Activated T-cell treated with anti-CD3 and anti-CD28 coated beads, Interleukin-2, amount 50 U/mL, for 72 hours (primary cell): ENCODE measurements at regions not wholly inside any gene's neighbourhood (a gene's known extent, or its start where the extent isn't known, plus 50 kb on each side); places are given as distances from the start of the nearest gene placed in this dataset.
"Not testable (repeated sequence)": the region's sequence is repeated elsewhere in the genome, so short reads cannot be mapped to it uniquely, and the experiment has no call there.

Source experiments
- ATAC-seq, 2 donors: fragments of 150-1000 bp; cut with Tn5 transposase; replicated peaks in 1 of 2; 2 replicates each; pipeline ENCODE4 v1.10.0; 2021; ENCODE audit warnings: moderate library complexity in 2 of 2, mild to moderate bottlenecking in 1 of 2
- DNase-seq, 2 donors: peaks; one replicate each; pipeline ENCODE4 v3.0.0; 2021 to 2022; ENCODE audit warnings: mixed read lengths in 1 of 2
- H3K27ac Mint-ChIP-seq: one replicate; pipeline ENCODE4 v1.8.0; 2022; ENCODE audit warnings: mild to moderate bottlenecking, moderate library complexity, mixed read lengths
- H3K27me3 Mint-ChIP-seq: one replicate; pipeline ENCODE4 v1.8.0; 2022; ENCODE audit warnings: low read depth, mixed read lengths
- H3K36me3 Mint-ChIP-seq, 2 donors: one replicate each; pipeline ENCODE4 v1.8.0; 2022; ENCODE audit warnings: mixed read lengths in 2 of 2, mild to moderate bottlenecking in 1 of 2; ENCODE audit not compliant: insufficient read depth in 2 of 2
- H3K4me1 Mint-ChIP-seq: one replicate; pipeline ENCODE4 v1.8.0; 2022; ENCODE audit warnings: low read depth, mixed read lengths
- H3K4me3 Mint-ChIP-seq, 2 donors: one replicate each; pipeline ENCODE4 v1.8.0; 2022; ENCODE audit warnings: mild to moderate bottlenecking in 2 of 2, mixed read lengths in 2 of 2, moderate library complexity in 2 of 2
- H3K9me3 Mint-ChIP-seq, 2 donors: one replicate each; pipeline ENCODE4 v1.8.0; 2022; ENCODE audit warnings: mixed read lengths in 2 of 2

- no peak overlapping the region for H3K4me3 Mint-ChIP-seq
- peaks cover 0 to 1% of the 10 kb centered on the region in 2 donors for H3K36me3 Mint-ChIP-seq
- ATAC-seq (no peak), DNase-seq (no peak)
- no peaks in the 10 kb centered on the region for H3K27me3 Mint-ChIP-seq
- H3K27ac Mint-ChIP-seq = no peak overlapping the region
- H3K4me1 Mint-ChIP-seq = no peaks in the 10 kb centered on the region
- peaks cover 4 to 8% of the 10 kb centered on the region in 2 donors for H3K9me3 Mint-ChIP-seq
These were observed 905.6 kb upstream of the SPRY2 start for GRCh38 chr13:81246556-81246955.

- peaks cover 4 to 6% of the 10 kb centered on the region in 2 donors for H3K9me3 Mint-ChIP-seq
- ATAC-seq (no peak), DNase-seq (no peak)
- no peak overlapping the region for H3K4me3 Mint-ChIP-seq
- H3K36me3 Mint-ChIP-seq = peaks cover 0 to 3% of the 10 kb centered on the region in 2 donors
- no peaks in the 10 kb centered on the region for H3K4me1 Mint-ChIP-seq
- H3K27ac Mint-ChIP-seq = no peak overlapping the region
- H3K27me3 Mint-ChIP-seq = no peaks in the 10 kb centered on the region
These were observed 903.1 kb upstream of the SPRY2 start for GRCh38 chr13:81244011-81244410.

GRCh38 chr13:81230386-81230785 lies 889.5 kb upstream of the SPRY2 start:
- Mint-ChIP-seq H3K9me3 (peaks cover 3 to 4% of the 10 kb centered on the region in 2 donors), H3K27ac (no peak overlapping the region), H3K4me1 (no peaks in the 10 kb centered on the region), H3K27me3 (no peaks in the 10 kb centered on the region), H3K36me3 (no peaks in the 10 kb centered on the region), H3K4me3 (no peak overlapping the region)
- DNase-seq (no peak), ATAC-seq (no peak)

- H3K27me3 Mint-ChIP-seq, H3K4me1 Mint-ChIP-seq: not testable (repeated sequence)
These were observed 885.9 kb upstream of the SPRY2 start for GRCh38 chr13:81226830-81227229.

GRCh38 chr13:81224209-81224833 lies 883.4 kb upstream of the SPRY2 start:
- Mint-ChIP-seq H3K9me3 (peaks cover 4 to 8% of the 10 kb centered on the region in 2 donors), H3K27ac (no peak overlapping the region), H3K4me1 (no peaks in the 10 kb centered on the region), H3K4me3 (no peak overlapping the region), H3K36me3 (no peaks in the 10 kb centered on the region), H3K27me3 (no peaks in the 10 kb centered on the region)
- no peak for ATAC-seq
- no peak for DNase-seq

More at GRCh38 chr13:81226830-81227229, 885.9 kb upstream of the SPRY2 start:
- not testable (repeated sequence) for H3K9me3 Mint-ChIP-seq, H3K27ac Mint-ChIP-seq, ATAC-seq, H3K36me3 Mint-ChIP-seq, DNase-seq, H3K4me3 Mint-ChIP-seq

- Mint-ChIP-seq H3K4me3 (no peak overlapping the region), H3K4me1 (no peaks in the 10 kb centered on the region), H3K36me3 (no peaks in the 10 kb centered on the region), H3K27ac (no peak overlapping the region), H3K27me3 (no peaks in the 10 kb centered on the region), H3K9me3 (peaks cover 4 to 8% of the 10 kb centered on the region in 2 donors)
- no peak for ATAC-seq
- no peak for DNase-seq
These were observed 882.9 kb upstream of the SPRY2 start for GRCh38 chr13:81223778-81224177.

GRCh38 chr13:81211713-81212112 lies 870.8 kb upstream of the SPRY2 start:
- Mint-ChIP-seq H3K4me3 (no peak overlapping the region), H3K9me3 (peaks cover 2 to 4% of the 10 kb centered on the region in 2 donors), H3K4me1 (no peaks in the 10 kb centered on the region), H3K27me3 (no peaks in the 10 kb centered on the region), H3K36me3 (no peaks in the 10 kb centered on the region), H3K27ac (no peak overlapping the region)
- DNase-seq (no peak), ATAC-seq (no peak)

GRCh38 chr13:81207636-81208035 lies 866.7 kb upstream of the SPRY2 start:
- no peaks in the 10 kb centered on the region for H3K27me3 Mint-ChIP-seq
- peaks cover 5 to 9% of the 10 kb centered on the region in 2 donors for H3K9me3 Mint-ChIP-seq
- H3K27ac Mint-ChIP-seq = no peak overlapping the region
- H3K4me3 Mint-ChIP-seq = no peak overlapping the region
- H3K36me3 Mint-ChIP-seq = peaks cover 0 to 3% of the 10 kb centered on the region in 2 donors
- DNase-seq = no peak
- ATAC-seq = no peak
- H3K4me1 Mint-ChIP-seq = no peaks in the 10 kb centered on the region

GRCh38 chr13:81207231-81207630 lies 866.3 kb upstream of the SPRY2 start:
- Mint-ChIP-seq H3K36me3 (peaks cover 0 to 3% of the 10 kb centered on the region in 2 donors), H3K27ac (no peak overlapping the region), H3K9me3 (peaks cover 5 to 9% of the 10 kb centered on the region in 2 donors), H3K4me3 (no peak overlapping the region), H3K27me3 (no peaks in the 10 kb centered on the region), H3K4me1 (no peaks in the 10 kb centered on the region)
- DNase-seq (no peak), ATAC-seq (no peak)

- H3K4me1 Mint-ChIP-seq = no peaks in the 10 kb centered on the region
- peaks cover 6 to 10% of the 10 kb centered on the region in 2 donors for H3K9me3 Mint-ChIP-seq
- H3K27ac Mint-ChIP-seq = no peak overlapping the region
- no peak for DNase-seq
- peaks cover 0 to 3% of the 10 kb centered on the region in 2 donors for H3K36me3 Mint-ChIP-seq
- no peaks in the 10 kb centered on the region for H3K27me3 Mint-ChIP-seq
- no peak for ATAC-seq
- no peak overlapping the region for H3K4me3 Mint-ChIP-seq
These were observed 862.9 kb upstream of the SPRY2 start for GRCh38 chr13:81203783-81204182.

GRCh38 chr13:81199956-81200355 lies 859.0 kb upstream of the SPRY2 start:
- peaks cover 6 to 11% of the 10 kb centered on the region in 2 donors for H3K9me3 Mint-ChIP-seq
- ATAC-seq (no peak), DNase-seq (no peak)
- no peaks in the 10 kb centered on the region for H3K27me3 Mint-ChIP-seq
- no peaks in the 10 kb centered on the region for H3K36me3 Mint-ChIP-seq
- no peak overlapping the region for H3K27ac Mint-ChIP-seq
- H3K4me3 Mint-ChIP-seq = no peak overlapping the region
- no peaks in the 10 kb centered on the region for H3K4me1 Mint-ChIP-seq

- H3K4me1 Mint-ChIP-seq = no peaks in the 10 kb centered on the region
- H3K36me3 Mint-ChIP-seq = peaks cover 0 to 1% of the 10 kb centered on the region in 2 donors
- DNase-seq (no peak), ATAC-seq (no peak)
- H3K4me3 Mint-ChIP-seq = no peak overlapping the region
- H3K27me3 Mint-ChIP-seq = no peaks in the 10 kb centered on the region
- H3K9me3 Mint-ChIP-seq = peaks cover 4 to 7% of the 10 kb centered on the region in 2 donors
- no peak overlapping the region for H3K27ac Mint-ChIP-seq
These were observed 857.0 kb upstream of the SPRY2 start for GRCh38 chr13:81197966-81198365.

- H3K27ac Mint-ChIP-seq = no peak overlapping the region
- H3K36me3 Mint-ChIP-seq = peaks cover 0 to 1% of the 10 kb centered on the region in 2 donors
- no peak overlapping the region for H3K4me3 Mint-ChIP-seq
- H3K9me3 Mint-ChIP-seq = peaks cover 4 to 7% of the 10 kb centered on the region in 2 donors
- H3K27me3 Mint-ChIP-seq = no peaks in the 10 kb centered on the region
- no peaks in the 10 kb centered on the region for H3K4me1 Mint-ChIP-seq
- ATAC-seq (no peak), DNase-seq (no peak)
These were observed 856.6 kb upstream of the SPRY2 start for GRCh38 chr13:81197483-81197882.

- peaks cover 0 to 1% of the 10 kb centered on the region in 2 donors for H3K36me3 Mint-ChIP-seq
- ATAC-seq (no peak), DNase-seq (no peak)
- H3K4me3 Mint-ChIP-seq = no peak overlapping the region
- no peaks in the 10 kb centered on the region for H3K27me3 Mint-ChIP-seq
- H3K9me3 Mint-ChIP-seq = peaks cover 4 to 10% of the 10 kb centered on the region in 2 donors
- no peak overlapping the region for H3K27ac Mint-ChIP-seq
- H3K4me1 Mint-ChIP-seq = no peaks in the 10 kb centered on the region
These were observed 853.4 kb upstream of the SPRY2 start for GRCh38 chr13:81194362-81194761.
